ENCODE measurements at regions not wholly inside any gene's neighbourhood (a gene's known extent, or its start where the extent isn't known, plus 50 kb on each side); places are given as distances from the start of the nearest gene placed in this dataset.

DNA sequence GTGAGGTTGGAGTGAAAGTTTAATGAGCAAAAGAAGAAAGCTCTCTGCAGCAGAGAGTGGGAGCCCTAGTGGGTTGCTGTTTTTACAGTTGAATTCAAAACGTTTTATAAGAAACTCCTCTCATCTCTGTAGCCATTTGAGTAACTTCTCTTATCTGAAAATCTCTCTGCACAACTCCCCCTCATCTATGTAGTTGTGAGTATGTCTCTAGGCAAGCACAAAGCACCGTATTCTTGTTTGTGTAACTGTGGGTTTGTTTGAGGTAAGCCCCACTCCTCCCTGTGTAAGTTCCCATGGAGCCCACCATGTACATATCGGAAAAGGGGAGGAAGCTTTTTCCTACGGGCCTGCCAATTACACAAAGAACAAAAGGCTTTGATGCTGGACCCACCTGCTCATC is 56.5 kb upstream of the GOLGA6L2 start:
- TF ChIP-seq SP1 (CRISPR knock-in tag; conservative IDR thresholded peaks at IDR 0.05): no peak
- TF ChIP-seq JUN (CRISPR knock-in tag; IDR thresholded peaks at IDR 0.05): no peak
- TF ChIP-seq, protein P1, sequence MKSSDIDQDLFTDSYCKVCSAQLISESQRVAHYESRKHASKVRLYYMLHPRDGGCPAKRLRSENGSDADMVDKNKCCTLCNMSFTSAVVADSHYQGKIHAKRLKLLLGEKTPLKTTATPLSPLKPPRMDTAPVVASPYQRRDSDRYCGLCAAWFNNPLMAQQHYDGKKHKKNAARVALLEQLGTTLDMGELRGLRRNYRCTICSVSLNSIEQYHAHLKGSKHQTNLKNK (CRISPR knock-in tag; IDR thresholded peaks at IDR 0.05): no peak
- TF ChIP-seq, protein P2, sequence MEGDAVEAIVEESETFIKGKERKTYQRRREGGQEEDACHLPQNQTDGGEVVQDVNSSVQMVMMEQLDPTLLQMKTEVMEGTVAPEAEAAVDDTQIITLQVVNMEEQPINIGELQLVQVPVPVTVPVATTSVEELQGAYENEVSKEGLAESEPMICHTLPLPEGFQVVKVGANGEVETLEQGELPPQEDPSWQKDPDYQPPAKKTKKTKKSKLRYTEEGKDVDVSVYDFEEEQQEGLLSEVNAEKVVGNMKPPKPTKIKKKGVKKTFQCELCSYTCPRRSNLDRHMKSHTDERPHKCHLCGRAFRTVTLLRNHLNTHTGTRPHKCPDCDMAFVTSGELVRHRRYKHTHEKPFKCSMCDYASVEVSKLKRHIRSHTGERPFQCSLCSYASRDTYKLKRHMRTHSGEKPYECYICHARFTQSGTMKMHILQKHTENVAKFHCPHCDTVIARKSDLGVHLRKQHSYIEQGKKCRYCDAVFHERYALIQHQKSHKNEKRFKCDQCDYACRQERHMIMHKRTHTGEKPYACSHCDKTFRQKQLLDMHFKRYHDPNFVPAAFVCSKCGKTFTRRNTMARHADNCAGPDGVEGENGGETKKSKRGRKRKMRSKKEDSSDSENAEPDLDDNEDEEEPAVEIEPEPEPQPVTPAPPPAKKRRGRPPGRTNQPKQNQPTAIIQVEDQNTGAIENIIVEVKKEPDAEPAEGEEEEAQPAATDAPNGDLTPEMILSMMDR (IDR thresholded peaks at IDR 0.05): no peak
- TF ChIP-seq, protein P3, sequence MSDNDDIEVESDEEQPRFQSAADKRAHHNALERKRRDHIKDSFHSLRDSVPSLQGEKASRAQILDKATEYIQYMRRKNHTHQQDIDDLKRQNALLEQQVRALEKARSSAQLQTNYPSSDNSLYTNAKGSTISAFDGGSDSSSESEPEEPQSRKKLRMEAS (CRISPR knock-in tag; IDR thresholded peaks at IDR 0.05): no peak
- no peak for TF ChIP-seq CREM (CRISPR knock-in tag; IDR thresholded peaks at IDR 0.05)
- no peak for TF ChIP-seq ETV6 (CRISPR knock-in tag; IDR thresholded peaks at IDR 0.05)
- TF ChIP-seq, protein P4, sequence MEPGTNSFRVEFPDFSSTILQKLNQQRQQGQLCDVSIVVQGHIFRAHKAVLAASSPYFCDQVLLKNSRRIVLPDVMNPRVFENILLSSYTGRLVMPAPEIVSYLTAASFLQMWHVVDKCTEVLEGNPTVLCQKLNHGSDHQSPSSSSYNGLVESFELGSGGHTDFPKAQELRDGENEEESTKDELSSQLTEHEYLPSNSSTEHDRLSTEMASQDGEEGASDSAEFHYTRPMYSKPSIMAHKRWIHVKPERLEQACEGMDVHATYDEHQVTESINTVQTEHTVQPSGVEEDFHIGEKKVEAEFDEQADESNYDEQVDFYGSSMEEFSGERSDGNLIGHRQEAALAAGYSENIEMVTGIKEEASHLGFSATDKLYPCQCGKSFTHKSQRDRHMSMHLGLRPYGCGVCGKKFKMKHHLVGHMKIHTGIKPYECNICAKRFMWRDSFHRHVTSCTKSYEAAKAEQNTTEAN (CRISPR knock-in tag; IDR thresholded peaks at IDR 0.05): no peak
- TF ChIP-seq, protein P5, sequence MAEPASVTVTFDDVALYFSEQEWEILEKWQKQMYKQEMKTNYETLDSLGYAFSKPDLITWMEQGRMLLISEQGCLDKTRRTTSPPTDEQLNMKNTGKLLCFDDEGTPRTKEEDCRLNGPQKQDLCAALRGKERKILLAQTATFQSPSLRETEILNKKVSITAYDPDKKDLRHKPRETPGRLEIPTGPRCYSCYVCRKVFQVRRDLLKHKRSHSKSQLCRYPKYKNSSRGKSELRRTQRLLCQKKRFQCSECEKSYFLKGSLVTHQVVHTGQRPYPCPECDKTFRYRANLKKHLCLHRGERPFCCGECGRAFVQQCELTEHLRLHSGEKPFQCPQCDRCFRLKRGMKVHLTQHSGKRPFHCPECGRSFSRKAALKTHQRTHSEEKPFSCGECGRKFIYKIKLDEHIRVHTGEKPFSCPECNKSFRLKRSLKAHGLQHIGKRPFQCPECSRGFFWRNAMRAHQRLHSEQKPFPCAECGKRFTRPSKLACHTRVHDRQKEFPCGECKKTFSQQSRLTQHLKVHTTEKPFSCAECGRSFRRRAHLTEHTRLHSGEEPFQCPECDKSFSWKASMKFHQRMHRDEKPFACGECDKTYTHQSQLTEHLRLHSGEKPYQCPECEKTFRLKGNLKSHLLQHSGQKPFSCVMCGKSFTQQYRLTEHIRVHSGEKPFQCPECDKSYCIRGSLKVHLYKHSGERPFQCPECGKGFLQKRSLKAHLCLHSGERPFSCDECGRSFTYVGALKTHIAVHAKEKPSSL (CRISPR knock-in tag; conservative IDR thresholded peaks at IDR 0.05): no peak
